GM19238 (cell line): ENCODE measurements at regions not wholly inside any gene's neighbourhood (a gene's known extent, or its start where the extent isn't known, plus 50 kb on each side); places are given as distances from the start of the nearest gene placed in this dataset.

Source experiments
- DNase-seq: peaks from one replicate; pipeline ENCODE4 v3.0.0; 2011; ENCODE audit warnings: low spot score; ENCODE audit not compliant: insufficient read length

- no peak for DNase-seq
These were observed 198.7 kb downstream of the BCOR start for GRCh38 chrX:39899059-39899458.

DNA sequence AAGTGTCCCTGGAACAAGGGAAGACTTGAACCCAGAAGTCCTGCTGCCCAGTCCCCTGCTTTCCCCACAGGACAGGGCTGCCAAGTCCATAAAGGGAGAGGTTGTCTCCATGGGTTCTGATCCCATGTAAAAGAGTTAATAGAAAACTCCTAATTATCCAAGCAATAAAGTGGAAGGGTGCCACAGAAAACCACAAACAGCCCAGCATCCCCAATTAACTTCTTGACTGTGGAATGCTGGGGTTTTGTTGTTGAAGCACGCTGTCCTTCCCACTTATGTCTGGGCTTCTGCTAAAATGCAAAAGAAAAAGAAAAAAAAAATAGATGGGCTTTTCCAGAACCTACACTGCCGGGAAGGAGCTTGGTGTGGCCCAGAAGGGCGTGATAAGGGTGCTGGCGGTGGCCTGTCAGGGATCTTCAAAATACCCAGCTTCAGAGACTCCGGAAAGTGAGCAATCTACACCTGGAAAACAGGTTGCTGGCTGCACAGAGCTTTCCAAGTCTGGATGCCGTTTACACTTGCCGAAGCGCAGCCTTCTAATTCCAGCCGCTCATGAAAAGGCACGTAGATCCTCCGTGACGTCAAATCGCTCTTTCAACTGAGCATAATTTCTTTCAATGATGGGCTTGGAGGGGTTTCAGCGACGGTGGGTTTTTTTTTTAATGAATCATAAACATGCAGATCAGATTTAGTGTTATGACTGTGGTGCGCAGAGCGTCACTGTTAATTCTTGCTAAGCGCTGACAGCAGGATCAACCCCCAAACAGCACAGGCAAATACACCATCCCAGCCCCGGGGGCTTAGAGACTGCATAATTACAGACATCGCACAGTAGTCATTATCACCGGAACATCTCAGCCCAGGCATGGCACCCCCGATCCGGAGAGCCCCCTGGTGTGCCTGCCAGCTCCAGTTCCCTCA lies 197.6 kb downstream of the BCOR start:
- DNase-seq: no peak

GRCh38 chrX:39900777-39901170 lies 197.0 kb downstream of the BCOR start:
- DNase-seq: no peak

DNA sequence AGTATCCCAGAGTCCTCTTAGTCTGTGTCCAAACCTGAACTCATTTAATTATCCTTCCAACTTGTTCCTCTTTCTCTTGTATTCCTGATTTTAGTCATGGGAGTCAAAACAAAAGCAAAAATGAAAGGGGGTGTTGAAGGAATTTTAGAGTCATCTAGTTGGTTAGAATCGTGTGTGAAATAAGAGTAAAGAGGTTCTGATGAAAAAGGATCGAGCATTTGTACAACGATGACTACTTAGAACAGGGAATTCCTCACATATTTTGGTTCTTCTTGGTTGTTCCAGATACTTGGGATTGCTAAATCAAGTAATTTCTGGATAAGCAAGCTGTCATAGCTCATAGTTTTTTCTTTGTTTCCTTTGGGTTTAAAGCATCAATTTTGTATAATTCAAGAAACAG lies 194.4 kb downstream of the BCOR start:
- DNase-seq: no peak

- no peak for DNase-seq
These were observed 193.8 kb downstream of the BCOR start for GRCh38 chrX:39903937-39904336.

GRCh38 chrX:39904816-39905537 lies 192.8 kb downstream of the BCOR start:
- DNase-seq: no peak

DNA sequence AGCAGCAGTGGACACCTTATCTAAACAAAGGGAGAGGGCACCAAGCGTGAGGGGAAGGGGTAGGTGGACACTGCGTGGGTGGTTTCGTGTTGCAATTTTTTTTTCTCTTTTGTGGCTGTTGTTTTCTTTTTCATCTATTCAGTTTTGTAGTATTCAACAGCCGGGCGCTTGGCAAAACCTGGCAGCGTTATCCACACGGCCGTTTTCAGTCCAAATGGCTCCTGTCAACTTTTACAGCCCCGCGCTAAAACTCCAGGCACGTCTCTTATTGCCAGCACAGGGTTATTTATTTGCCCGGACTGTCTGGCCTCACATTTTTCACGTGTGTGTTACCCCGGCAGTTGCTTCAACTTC lies 192.2 kb downstream of the BCOR start:
- no peak for DNase-seq

DNA sequence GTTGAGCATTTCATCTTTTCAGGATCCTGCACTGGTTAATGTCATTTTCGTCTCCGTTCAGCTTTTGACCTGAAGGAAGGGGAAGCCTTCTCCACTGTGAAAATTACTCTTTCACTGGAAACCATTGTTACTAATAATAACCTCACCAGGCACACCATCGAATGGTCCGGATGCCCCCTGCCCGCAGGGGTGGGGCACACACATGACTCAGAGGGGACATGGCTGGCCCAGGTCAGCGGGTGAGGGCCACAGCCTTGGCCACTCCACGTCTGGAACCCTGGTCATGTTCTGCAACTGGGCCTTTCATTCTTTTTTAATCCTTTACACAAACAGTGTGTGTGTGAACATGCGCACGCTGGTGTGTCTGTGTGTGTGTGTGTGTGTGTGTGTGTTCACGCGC lies 191.8 kb downstream of the BCOR start:
- no peak for DNase-seq

GRCh38 chrX:39907964-39908661 lies 189.6 kb downstream of the BCOR start:
- no peak for DNase-seq

DNA sequence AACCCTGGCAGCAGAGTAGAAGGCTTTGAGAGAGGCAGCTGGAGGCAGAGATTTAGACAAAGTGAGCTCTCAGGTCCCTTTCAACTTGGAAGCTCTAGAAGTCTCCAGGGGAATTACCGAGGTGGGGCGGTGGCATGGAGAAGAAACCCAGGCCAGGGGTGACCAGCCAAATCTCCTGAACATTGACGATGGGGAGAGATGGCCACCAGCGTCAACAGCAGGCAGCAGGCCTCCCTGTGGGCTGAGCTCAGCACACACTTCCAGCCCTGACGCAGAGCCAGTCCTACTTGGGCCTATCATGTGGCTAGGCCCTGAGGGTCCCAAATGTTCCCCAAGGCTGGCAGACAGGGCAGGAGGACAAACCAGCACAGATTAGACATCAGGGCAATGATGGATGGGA lies 187.8 kb downstream of the BCOR start:
- no peak for DNase-seq

GRCh38 chrX:39910651-39911050 lies 187.1 kb downstream of the BCOR start:
- DNase-seq: no peak

DNA sequence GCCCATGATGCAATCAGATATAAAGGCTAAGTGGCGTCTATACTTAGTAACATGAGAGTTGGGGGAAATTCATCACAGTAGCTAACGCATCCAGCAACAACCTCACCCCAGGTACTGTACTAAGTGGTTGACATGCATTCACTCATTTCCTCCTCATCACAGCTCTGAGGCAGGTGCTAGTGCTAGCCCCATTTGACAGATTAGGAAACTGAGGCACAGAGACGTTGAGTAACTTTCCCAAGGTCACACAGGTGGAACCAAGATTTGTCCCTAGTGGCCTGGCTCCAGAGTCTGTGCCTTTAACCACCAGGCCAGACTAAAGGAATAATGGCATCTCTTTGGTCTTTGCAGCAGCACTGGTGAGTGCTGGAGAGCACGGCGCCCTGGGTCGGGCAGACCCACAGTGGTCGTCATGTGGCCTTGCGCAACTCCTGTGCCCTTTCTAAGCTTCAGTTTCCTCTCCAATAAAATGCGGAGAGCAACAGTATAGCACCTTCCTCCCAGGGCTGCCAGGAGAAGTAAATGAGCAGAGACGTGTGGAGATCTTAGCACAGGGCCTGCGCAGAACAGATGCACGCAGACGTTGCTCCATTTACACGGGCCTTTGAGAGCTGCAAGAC lies 186.4 kb downstream of the BCOR start:
- no peak for DNase-seq

GRCh38 chrX:39912126-39912525 lies 185.6 kb downstream of the BCOR start:
- no peak for DNase-seq

DNA sequence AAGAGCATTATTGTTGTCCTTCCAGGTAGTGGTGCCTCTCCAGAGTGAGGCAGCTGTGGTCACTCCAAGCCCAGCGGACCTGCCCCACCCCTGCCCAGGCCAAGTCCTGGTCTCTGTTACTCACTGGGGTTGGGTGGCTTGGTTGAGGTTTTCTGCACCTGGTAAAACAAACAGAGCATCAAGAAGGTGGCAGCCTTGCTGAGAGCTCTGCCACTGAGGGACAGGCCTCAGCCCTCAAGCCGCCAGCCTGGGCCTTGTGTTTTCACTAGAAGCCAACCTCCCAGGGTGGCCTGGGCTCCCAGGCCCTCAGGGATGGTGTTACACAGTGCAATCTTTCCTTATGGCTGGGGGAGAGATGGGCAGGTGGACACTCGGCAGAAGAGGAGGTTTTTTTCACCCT lies 182.7 kb downstream of the BCOR start:
- no peak for DNase-seq

GRCh38 chrX:39915596-39915995 lies 182.2 kb downstream of the BCOR start:
- no peak for DNase-seq

GRCh38 chrX:39921838-39922237 lies 175.9 kb downstream of the BCOR start:
- DNase-seq: no peak

GRCh38 chrX:39922488-39922887 lies 175.3 kb downstream of the BCOR start:
- no peak for DNase-seq

DNA sequence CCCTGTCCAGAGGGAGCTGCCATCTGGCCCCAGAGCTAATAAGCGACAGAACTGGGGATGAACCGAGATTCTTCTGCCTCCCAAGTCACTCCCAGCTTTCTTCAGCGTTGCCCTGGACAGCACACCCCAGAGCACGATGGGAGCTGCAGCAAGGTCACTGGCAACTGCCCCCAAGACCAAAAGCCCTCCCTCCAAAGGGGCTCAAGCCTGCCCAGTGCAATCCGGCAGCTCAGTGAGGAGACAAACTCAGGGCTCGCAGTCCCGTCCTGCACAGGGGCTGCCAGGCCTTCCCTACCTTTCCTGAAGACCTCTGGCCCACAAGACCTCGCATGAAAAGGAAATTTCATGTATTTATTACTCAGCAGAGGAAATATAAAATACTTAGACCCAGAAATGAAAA lies 174.8 kb downstream of the BCOR start:
- DNase-seq: no peak

DNA sequence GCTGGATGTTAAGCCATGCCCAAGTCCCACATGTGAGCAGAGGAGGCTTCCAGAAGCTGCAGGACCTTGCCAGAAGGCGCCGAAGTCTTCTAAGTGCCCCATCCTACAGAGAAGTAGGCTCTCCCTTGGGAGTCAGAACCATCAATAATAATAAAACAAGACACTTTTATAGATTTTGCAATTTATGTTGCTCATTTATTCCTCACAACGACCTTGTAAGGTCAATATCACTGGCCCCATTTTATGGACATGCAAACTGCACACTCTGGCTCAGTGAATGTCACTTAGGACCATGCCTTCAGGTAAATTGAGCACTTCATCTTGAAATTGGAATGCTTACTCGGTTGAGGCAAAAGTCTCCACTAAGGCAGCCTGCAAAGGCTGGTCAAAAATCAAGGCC lies 170.4 kb downstream of the BCOR start:
- DNase-seq: no peak

GRCh38 chrX:39928704-39929378 lies 168.9 kb downstream of the BCOR start:
- no peak for DNase-seq

- no peak for DNase-seq
These were observed 168.3 kb downstream of the BCOR start for GRCh38 chrX:39929379-39930025.
